OCI-LY7 (cell line): ENCODE measurements at regions not wholly inside any gene's neighbourhood (a gene's known extent, or its start where the extent isn't known, plus 50 kb on each side); places are given as distances from the start of the nearest gene placed in this dataset.

Experiments used
- EZH2phosphoT487 ChIP-seq: fragments of 200-600 bp; sonication (generic); IDR thresholded peaks from 2 replicates; pipeline ENCODE4 v1.6.1; 2018; ENCODE audit warnings: low read depth, borderline replicate concordance, mild to moderate bottlenecking, mixed run types, antibody characterized with exemption, low read length, moderate library complexity, mixed read lengths
- TF ChIP-seq, protein P1 (sequence below): fragments of 200-600 bp; sonication (generic); conservative IDR thresholded peaks from 2 replicates; pipeline ENCODE4 v1.5.1; 2014; ENCODE audit warnings: mild to moderate bottlenecking, antibody characterized with exemption, low read length, moderate library complexity, mixed read lengths

DNA sequence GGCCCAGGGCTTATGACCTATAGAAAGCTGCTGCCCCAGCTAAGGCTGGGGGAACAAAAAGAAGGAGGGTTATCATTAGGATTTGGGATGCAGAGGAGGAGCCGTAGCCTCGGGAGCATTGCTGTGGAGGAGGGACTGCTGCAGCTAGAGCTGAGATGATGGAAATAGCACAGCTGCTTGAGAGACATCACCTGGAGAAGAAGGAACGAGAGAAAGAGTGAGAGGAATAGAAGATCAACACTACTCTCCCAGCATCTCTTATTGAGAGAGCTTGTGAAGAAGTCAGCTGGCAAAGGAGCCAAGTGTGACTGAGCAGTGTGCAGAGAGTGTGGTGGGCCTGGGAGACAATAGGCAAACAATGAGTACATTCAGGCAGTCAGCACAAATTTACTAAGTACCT lies 100.7 kb upstream of the PLET1 start:
- TF ChIP-seq, protein P1, sequence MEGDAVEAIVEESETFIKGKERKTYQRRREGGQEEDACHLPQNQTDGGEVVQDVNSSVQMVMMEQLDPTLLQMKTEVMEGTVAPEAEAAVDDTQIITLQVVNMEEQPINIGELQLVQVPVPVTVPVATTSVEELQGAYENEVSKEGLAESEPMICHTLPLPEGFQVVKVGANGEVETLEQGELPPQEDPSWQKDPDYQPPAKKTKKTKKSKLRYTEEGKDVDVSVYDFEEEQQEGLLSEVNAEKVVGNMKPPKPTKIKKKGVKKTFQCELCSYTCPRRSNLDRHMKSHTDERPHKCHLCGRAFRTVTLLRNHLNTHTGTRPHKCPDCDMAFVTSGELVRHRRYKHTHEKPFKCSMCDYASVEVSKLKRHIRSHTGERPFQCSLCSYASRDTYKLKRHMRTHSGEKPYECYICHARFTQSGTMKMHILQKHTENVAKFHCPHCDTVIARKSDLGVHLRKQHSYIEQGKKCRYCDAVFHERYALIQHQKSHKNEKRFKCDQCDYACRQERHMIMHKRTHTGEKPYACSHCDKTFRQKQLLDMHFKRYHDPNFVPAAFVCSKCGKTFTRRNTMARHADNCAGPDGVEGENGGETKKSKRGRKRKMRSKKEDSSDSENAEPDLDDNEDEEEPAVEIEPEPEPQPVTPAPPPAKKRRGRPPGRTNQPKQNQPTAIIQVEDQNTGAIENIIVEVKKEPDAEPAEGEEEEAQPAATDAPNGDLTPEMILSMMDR = no peak
- TF ChIP-seq EZH2phosphoT487 = no peak
